ENCODE measurements at regions not wholly inside any gene's neighbourhood (a gene's known extent, or its start where the extent isn't known, plus 50 kb on each side); places are given as distances from the start of the nearest gene placed in this dataset.

DNA sequence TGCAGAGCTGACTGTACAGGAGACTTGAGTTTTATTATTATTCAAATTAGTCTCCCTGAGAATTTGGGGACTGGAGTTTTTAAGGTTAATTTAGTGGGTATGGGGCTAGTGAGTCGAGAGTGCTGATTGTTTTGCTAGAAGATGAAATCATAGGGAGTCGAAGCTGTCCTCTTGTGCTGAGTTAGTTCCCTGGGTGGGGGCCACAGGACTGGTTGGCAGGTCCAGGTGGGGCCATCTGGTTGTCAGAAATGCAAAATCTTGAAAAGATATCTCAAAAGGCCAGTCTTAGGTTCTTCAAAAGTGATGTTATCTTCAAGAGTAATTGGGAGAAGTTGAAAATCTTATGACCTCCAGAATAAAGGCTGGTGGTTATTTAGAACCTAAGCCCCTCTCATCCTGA, 267.3 kb downstream of the MYCN start:
- Histone ChIP-seq H3K4me2 (ENCODE audit: low read depth, low read length, poor library complexity, severe bottlenecking) (no peak overlapping the region), H3F3A (ENCODE audit: insufficient read depth) (no peaks in the 10 kb centered on the region), H3K27me3 (ENCODE audit: low read length) (no peaks in the 10 kb centered on the region), H3K27ac (ENCODE audit: low read depth, low read length) (no peak overlapping the region), H2AFZ (ENCODE audit: low read depth, low read length, severe bottlenecking) (no peak overlapping the region), H3K9me2 (replicated peaks; ENCODE audit: insufficient read depth, low read length) (no peaks in the 10 kb centered on the region), H3K9ac (ENCODE audit: low read length) (no peak overlapping the region), H3K4me3 (ENCODE audit: insufficient read depth, low read length, poor library complexity, severe bottlenecking) (no peak overlapping the region), H3K9me3 (ENCODE audit: insufficient read depth, low read length) (peaks cover 13% of the 10 kb centered on the region), H4K20me1 (ENCODE audit: low read depth, low read length) (no peaks in the 10 kb centered on the region), H3K79me2 (ENCODE audit: insufficient read depth, low read length) (no peaks in the 10 kb centered on the region), H3K36me3 (ENCODE audit: low read length) (no peaks in the 10 kb centered on the region)
- TF ChIP-seq CTCF (IDR thresholded peaks at IDR 0.05; ENCODE audit: insufficient read depth, low read length, poor library complexity, severe bottlenecking) (no peak), EZH2phosphoT487 (conservative IDR thresholded peaks at IDR 0.05; ENCODE audit: low read length) (no peak)

DNA sequence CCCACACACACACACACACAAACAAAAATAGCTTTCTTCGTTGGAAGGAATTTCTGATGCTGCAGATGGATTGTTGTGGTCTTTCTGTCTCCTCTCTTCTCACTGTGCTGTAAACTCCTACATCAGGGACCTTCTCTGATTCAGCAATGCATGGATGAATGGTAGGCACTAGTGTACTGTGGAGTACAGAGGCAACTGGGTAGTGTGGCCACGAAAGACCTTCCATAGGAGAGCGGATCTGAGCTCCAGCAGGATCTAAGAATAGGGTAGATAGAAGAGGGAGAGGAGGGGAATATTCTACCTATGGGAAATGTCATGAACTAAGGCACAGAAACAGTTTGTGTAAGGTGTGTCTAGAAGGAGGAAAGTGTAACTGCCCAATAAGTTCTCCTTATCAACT, 266.8 kb downstream of the MYCN start:
- Histone ChIP-seq H3K4me2 (ENCODE audit: low read depth, low read length, poor library complexity, severe bottlenecking) (no peak overlapping the region), H4K20me1 (ENCODE audit: low read depth, low read length) (no peaks in the 10 kb centered on the region), H3K79me2 (ENCODE audit: insufficient read depth, low read length) (no peaks in the 10 kb centered on the region), H3F3A (ENCODE audit: insufficient read depth) (no peaks in the 10 kb centered on the region), H3K27ac (ENCODE audit: low read depth, low read length) (no peak overlapping the region), H3K36me3 (ENCODE audit: low read length) (no peaks in the 10 kb centered on the region), H3K9ac (ENCODE audit: low read length) (no peak overlapping the region), H3K27me3 (ENCODE audit: low read length) (no peaks in the 10 kb centered on the region), H3K9me3 (ENCODE audit: insufficient read depth, low read length) (peaks cover 13% of the 10 kb centered on the region), H3K4me3 (ENCODE audit: insufficient read depth, low read length, poor library complexity, severe bottlenecking) (no peak overlapping the region), H3K9me2 (replicated peaks; ENCODE audit: insufficient read depth, low read length) (no peaks in the 10 kb centered on the region), H2AFZ (ENCODE audit: low read depth, low read length, severe bottlenecking) (no peak overlapping the region)
- TF ChIP-seq EZH2phosphoT487 (conservative IDR thresholded peaks at IDR 0.05; ENCODE audit: low read length) (no peak), CTCF (IDR thresholded peaks at IDR 0.05; ENCODE audit: insufficient read depth, low read length, poor library complexity, severe bottlenecking) (no peak)

GRCh38 chr2:16206191-16206944, 266.0 kb downstream of the MYCN start:
- H3K79me2 ChIP-seq (ENCODE audit: insufficient read depth, low read length), result no peaks in the 10 kb centered on the region
- peaks cover 13% of the 10 kb centered on the region for H3K9me3 ChIP-seq (ENCODE audit: insufficient read depth, low read length)
- no peak overlapping the region for H3K4me3 ChIP-seq (ENCODE audit: insufficient read depth, low read length, poor library complexity, severe bottlenecking)
- H3F3A ChIP-seq (ENCODE audit: insufficient read depth), result no peaks in the 10 kb centered on the region
- no peaks in the 10 kb centered on the region for H4K20me1 ChIP-seq (ENCODE audit: low read depth, low read length)
- H3K9ac ChIP-seq (ENCODE audit: low read length), result no peak overlapping the region
- no peak overlapping the region for H3K4me2 ChIP-seq (ENCODE audit: low read depth, low read length, poor library complexity, severe bottlenecking)
- no peaks in the 10 kb centered on the region for H3K9me2 ChIP-seq (replicated peaks; ENCODE audit: insufficient read depth, low read length)
- TF ChIP-seq EZH2phosphoT487 (conservative IDR thresholded peaks at IDR 0.05; ENCODE audit: low read length), result no peak
- TF ChIP-seq CTCF (IDR thresholded peaks at IDR 0.05; ENCODE audit: insufficient read depth, low read length, poor library complexity, severe bottlenecking), result no peak
- no peaks in the 10 kb centered on the region for H3K36me3 ChIP-seq (ENCODE audit: low read length)
- no peak overlapping the region for H3K27ac ChIP-seq (ENCODE audit: low read depth, low read length)
- no peaks in the 10 kb centered on the region for H3K27me3 ChIP-seq (ENCODE audit: low read length)
- no peak overlapping the region for H2AFZ ChIP-seq (ENCODE audit: low read depth, low read length, severe bottlenecking)
